Hepatocyte (in vitro differentiated cells): ENCODE measurements at regions not wholly inside any gene's neighbourhood (a gene's known extent, or its start where the extent isn't known, plus 50 kb on each side); places are given as distances from the start of the nearest gene placed in this dataset.

Experiments
- DNase-seq: peaks from one replicate; pipeline ENCODE4 v3.0.0-alpha.2; 2016; ENCODE audit warnings: low spot score
- H2AFZ ChIP-seq: fragments of 200-600 bp; sonication (generic); 2 replicates; pipeline ENCODE4 v1.6.0; 2016; ENCODE audit warnings: antibody characterized with exemption, mild to moderate bottlenecking
- H3K27ac ChIP-seq: fragments of 200-600 bp; sonication (generic); 2 replicates; pipeline ENCODE4 v1.5.1; 2016; ENCODE audit warnings: mild to moderate bottlenecking
- H3K27me3 ChIP-seq: fragments of 200-600 bp; sonication (generic); 2 replicates; pipeline ENCODE4 v1.6.1; 2016
- H3K36me3 ChIP-seq: fragments of 200-600 bp; sonication (generic); replicated peaks from 2 replicates; pipeline ENCODE4 v1.5.1; 2016; ENCODE audit warnings: low read depth; ENCODE audit not compliant: insufficient read depth
- H3K4me1 ChIP-seq: fragments of 200-600 bp; sonication (generic); 2 replicates; pipeline ENCODE4 v1.5.1; 2016; ENCODE audit warnings: mild to moderate bottlenecking, moderate library complexity; ENCODE audit not compliant: insufficient read depth
- H3K4me2 ChIP-seq: fragments of 200-600 bp; sonication (generic); 2 replicates; pipeline ENCODE4 v1.6.0; 2016
- H3K4me3 ChIP-seq: fragments of 200-600 bp; sonication (generic); 2 replicates; pipeline ENCODE4 v1.5.1; 2016; ENCODE audit warnings: mild to moderate bottlenecking
- H3K79me2 ChIP-seq: fragments of 200-600 bp; sonication (generic); 2 replicates; pipeline ENCODE4 v1.6.0; 2017; ENCODE audit warnings: mild to moderate bottlenecking
- H3K9me2 ChIP-seq: fragments of 200-600 bp; sonication (generic); replicated peaks from 2 replicates; pipeline ENCODE4 v1.6.0; 2017; ENCODE audit warnings: mild to moderate bottlenecking; ENCODE audit not compliant: insufficient read depth
- H3K9me3 ChIP-seq: fragments of 200-600 bp; sonication (generic); 2 replicates; pipeline ENCODE4 v1.5.1; 2016; ENCODE audit warnings: low read depth, mild to moderate bottlenecking
- H4K20me1 ChIP-seq: fragments of 200-600 bp; sonication (generic); 2 replicates; pipeline ENCODE4 v1.6.0; 2016; ENCODE audit warnings: mild to moderate bottlenecking; ENCODE audit not compliant: insufficient read depth, poor library complexity, severe bottlenecking
- CTCF ChIP-seq: fragments of 200-600 bp; sonication (generic); IDR thresholded peaks from 2 replicates; pipeline ENCODE4 v1.5.1; 2016; ENCODE audit warnings: antibody characterized with exemption, mild to moderate bottlenecking; ENCODE audit not compliant: poor library complexity
- EZH2 ChIP-seq: fragments of 200-600 bp; sonication (generic); IDR thresholded peaks from 2 replicates; pipeline ENCODE4 v1.6.1; 2016; ENCODE audit warnings: antibody characterized with exemption, mild to moderate bottlenecking, borderline replicate concordance
- EZH2phosphoT487 ChIP-seq: fragments of 200-600 bp; sonication (generic); IDR thresholded peaks from one replicate; pipeline ENCODE4 v1.6.1; 2018; ENCODE audit warnings: antibody characterized with exemption, mild to moderate bottlenecking, low read depth, moderate library complexity; ENCODE audit not compliant: unreplicated experiment, severe bottlenecking
- WGBS: methylation state at CpG from one replicate; pipeline ENCODE4 v1.1.6; 2016; ENCODE audit warnings: low lambda C conversion rate; ENCODE audit errors: missing lambda C conversion rate; 5-methylcytosine and 5-hydroxymethylcytosine counted together

GRCh38 chr7:22577470-22578001 lies 77.5 kb upstream of the STEAP1B start:
- Histone ChIP-seq H4K20me1 (no peaks in the 10 kb centered on the region), H3K27me3 (no peaks in the 10 kb centered on the region), H3K27ac (peak overlapping the region; percentile 70), H3K9me2 (no peaks in the 10 kb centered on the region), H3K4me2 (peak overlapping the region; percentile 29), H3K9me3 (no peaks in the 10 kb centered on the region), H3K4me1 (peaks cover 8% of the 10 kb centered on the region), H3K79me2 (no peaks in the 10 kb centered on the region), H3K36me3 (no peaks in the 10 kb centered on the region), H2AFZ (no peak overlapping the region), H3K4me3 (no peak overlapping the region)
- DNase-seq, result peak; percentile 74
- TF ChIP-seq CTCF (peak; percentile 4), EZH2 (no peak), EZH2phosphoT487 (peak; percentile 80)
- WGBS, result 27% methylated on average over 6 of the region's 6 CpGs

GRCh38 chr7:22576612-22577469 lies 76.9 kb upstream of the STEAP1B start:
- Histone ChIP-seq H3K79me2 (no peaks in the 10 kb centered on the region), H3K4me1 (peaks cover 8% of the 10 kb centered on the region), H3K27me3 (no peaks in the 10 kb centered on the region), H3K36me3 (no peaks in the 10 kb centered on the region), H2AFZ (no peak overlapping the region), H4K20me1 (no peaks in the 10 kb centered on the region), H3K4me2 (no peak overlapping the region), H3K4me3 (no peak overlapping the region), H3K27ac (peak overlapping the region; percentile 17), H3K9me3 (no peaks in the 10 kb centered on the region), H3K9me2 (no peaks in the 10 kb centered on the region)
- DNase-seq, result no peak
- TF ChIP-seq EZH2 (no peak), CTCF (no peak), EZH2phosphoT487 (no peak)
- WGBS, result 52% methylated on average over 5 of the region's 5 CpGs

GRCh38 chr7:22574754-22575520 lies 74.9 kb upstream of the STEAP1B start:
- H3K27ac ChIP-seq, result no peak overlapping the region
- 96% methylated on average over 9 of the region's 9 CpGs for WGBS
- TF ChIP-seq EZH2 (no peak), CTCF (no peak), EZH2phosphoT487 (no peak)

More at GRCh38 chr7:22574754-22575520, 74.9 kb upstream of the STEAP1B start:
- H3K4me3 ChIP-seq, result no peak overlapping the region
- no peak overlapping the region for H2AFZ ChIP-seq
- DNase-seq, result no peak
- peaks cover 8% of the 10 kb centered on the region for H3K4me1 ChIP-seq
- H3K79me2 ChIP-seq, result no peaks in the 10 kb centered on the region
- H3K36me3 ChIP-seq, result no peaks in the 10 kb centered on the region
- no peaks in the 10 kb centered on the region for H3K9me3 ChIP-seq
- H3K9me2 ChIP-seq, result no peaks in the 10 kb centered on the region
- no peaks in the 10 kb centered on the region for H3K27me3 ChIP-seq
- no peaks in the 10 kb centered on the region for H4K20me1 ChIP-seq
- no peak overlapping the region for H3K4me2 ChIP-seq
